GM23338 (cell line): ENCODE measurements at regions not wholly inside any gene's neighbourhood (a gene's known extent, or its start where the extent isn't known, plus 50 kb on each side); places are given as distances from the start of the nearest gene placed in this dataset.

Experiments
- ATAC-seq: fragments of 200-7000 bp; cut with Tn5 transposase; 3 replicates; pipeline ENCODE4 v1.9.1; 2020
- DNase-seq: peaks from one replicate; pipeline ENCODE4 v3.0.0-alpha.2; 2015; ENCODE audit warnings: low spot score
- H2AFZ ChIP-seq: fragments of 200-600 bp; sonication (generic); 2 replicates; pipeline ENCODE4 v1.8.0; 2016; ENCODE audit warnings: antibody characterized with exemption, mild to moderate bottlenecking, moderate library complexity
- H3F3A ChIP-seq: fragments of 200-600 bp; sonication (generic); replicated peaks from 2 replicates; pipeline ENCODE4 v1.8.0; 2017; ENCODE audit warnings: antibody characterized with exemption, mixed run types, low read depth
- H3K27ac ChIP-seq: fragments of 200-600 bp; sonication (generic); 2 replicates; pipeline ENCODE4 v1.6.1; 2016; ENCODE audit warnings: low read depth
- H3K27me3 ChIP-seq: fragments of 200-600 bp; sonication (generic); 2 replicates; pipeline ENCODE4 v1.8.0; 2016; ENCODE audit warnings: mild to moderate bottlenecking, mixed run types, moderate library complexity; ENCODE audit not compliant: insufficient read depth
- H3K36me3 ChIP-seq: fragments of 200-600 bp; sonication (generic); 2 replicates; pipeline ENCODE4 v1.8.0; 2016; ENCODE audit warnings: mild to moderate bottlenecking; ENCODE audit not compliant: insufficient read depth
- H3K4me1 ChIP-seq: fragments of 200-600 bp; sonication (generic); 2 replicates; pipeline ENCODE4 v1.8.0; 2016; ENCODE audit warnings: mild to moderate bottlenecking, moderate library complexity; ENCODE audit not compliant: insufficient read depth
- H3K4me2 ChIP-seq: fragments of 200-600 bp; sonication (generic); 2 replicates; pipeline ENCODE4 v1.7.1; 2017; ENCODE audit warnings: mixed run types
- H3K4me3 ChIP-seq: fragments of 200-600 bp; sonication (generic); 2 replicates; pipeline ENCODE4 v1.6.1; 2016; ENCODE audit warnings: mixed run types
- H3K79me2 ChIP-seq: fragments of 200-600 bp; sonication (generic); replicated peaks from 2 replicates; pipeline ENCODE4 v1.8.0; 2017; ENCODE audit warnings: mild to moderate bottlenecking; ENCODE audit not compliant: insufficient read depth
- H3K9me2 ChIP-seq: fragments of 200-600 bp; sonication (generic); 2 replicates; pipeline ENCODE4 v1.8.0; 2017; ENCODE audit not compliant: insufficient read depth
- H4K20me1 ChIP-seq: fragments of 200-600 bp; sonication (generic); replicated peaks from 2 replicates; pipeline ENCODE4 v1.8.0; 2017; ENCODE audit warnings: mild to moderate bottlenecking; ENCODE audit not compliant: insufficient read depth
- H3K27ac Mint-ChIP-seq: 2 replicates; pipeline ENCODE4 v1.8.0; 2020; ENCODE audit warnings: inconsistent platforms, mild to moderate bottlenecking, moderate library complexity, mixed read lengths
- H3K27me3 Mint-ChIP-seq: 3 replicates; pipeline ENCODE4 v1.8.0; 2022; ENCODE audit warnings: low read depth, mild to moderate bottlenecking, moderate library complexity, mixed read lengths, inconsistent platforms; ENCODE audit not compliant: insufficient read depth, poor library complexity
- H3K36me3 Mint-ChIP-seq: 3 replicates; pipeline ENCODE4 v1.8.0; 2021; ENCODE audit warnings: low read depth, mild to moderate bottlenecking, inconsistent platforms, moderate library complexity, mixed read lengths
- H3K4me1 Mint-ChIP-seq: 3 replicates; pipeline ENCODE4 v1.8.0; 2020; ENCODE audit warnings: mild to moderate bottlenecking, inconsistent platforms, mixed read lengths
- H3K4me3 Mint-ChIP-seq: 3 replicates; pipeline ENCODE4 v1.8.0; 2021; ENCODE audit warnings: moderate library complexity, mild to moderate bottlenecking, inconsistent platforms, mixed read lengths
- H3K9me3 Mint-ChIP-seq: 3 replicates; pipeline ENCODE4 v1.8.0; 2020; ENCODE audit warnings: moderate library complexity, mild to moderate bottlenecking, inconsistent platforms, mixed read lengths
- CREB1 ChIP-seq: fragments of 250-450 bp; sonication (Bioruptor Pico); IDR thresholded peaks from 2 replicates; pipeline ENCODE4 v1.5.0; 2020; ENCODE audit warnings: low read depth, mild to moderate bottlenecking, moderate library complexity
- EZH2phosphoT487 ChIP-seq: fragments of 200-600 bp; sonication (generic); IDR thresholded peaks from one replicate; pipeline ENCODE4 v1.8.1; 2018; ENCODE audit warnings: antibody characterized with exemption; ENCODE audit not compliant: unreplicated experiment
- JUNB ChIP-seq: IDR thresholded peaks from one replicate; pipeline ENCODE4 v1.6.1; 2016; ENCODE audit warnings: antibody characterized with exemption; ENCODE audit not compliant: unreplicated experiment
- NANOG ChIP-seq: IDR thresholded peaks from 2 replicates; pipeline ENCODE4 v1.6.1; 2016; ENCODE audit warnings: antibody characterized with exemption, borderline replicate concordance
- STAT1 ChIP-seq: IDR thresholded peaks from one replicate; pipeline ENCODE4 v1.6.1; 2016; ENCODE audit warnings: antibody characterized with exemption; ENCODE audit not compliant: unreplicated experiment
- ZNF114 ChIP-seq: fragments of 250-450 bp; sonication (Bioruptor Pico); IDR thresholded peaks from 2 replicates; pipeline ENCODE4 v1.5.0; 2020; ENCODE audit warnings: mild to moderate bottlenecking, moderate library complexity
- TF ChIP-seq, protein P1 (sequence below): IDR thresholded peaks from one replicate; pipeline ENCODE4 v1.6.1; 2018; ENCODE audit warnings: antibody characterized with exemption; ENCODE audit not compliant: unreplicated experiment
- TF ChIP-seq, protein P2 (sequence below), 2 experiments: fragments of 200-600 bp in 1 of 2; sonication (generic) in 1 of 2; conservative IDR thresholded peaks; 2 replicates each; pipeline versions ENCODE4 v1.5.1 to v1.6.1; 2016 to 2017; ENCODE audit warnings: antibody characterized with exemption in 2 of 2, low read depth in 2 of 2, mild to moderate bottlenecking in 2 of 2, moderate library complexity in 1 of 2
- TF ChIP-seq, protein P3 (sequence below): IDR thresholded peaks from 2 replicates; pipeline ENCODE4 v1.6.1; 2016; ENCODE audit warnings: antibody characterized with exemption

DNA sequence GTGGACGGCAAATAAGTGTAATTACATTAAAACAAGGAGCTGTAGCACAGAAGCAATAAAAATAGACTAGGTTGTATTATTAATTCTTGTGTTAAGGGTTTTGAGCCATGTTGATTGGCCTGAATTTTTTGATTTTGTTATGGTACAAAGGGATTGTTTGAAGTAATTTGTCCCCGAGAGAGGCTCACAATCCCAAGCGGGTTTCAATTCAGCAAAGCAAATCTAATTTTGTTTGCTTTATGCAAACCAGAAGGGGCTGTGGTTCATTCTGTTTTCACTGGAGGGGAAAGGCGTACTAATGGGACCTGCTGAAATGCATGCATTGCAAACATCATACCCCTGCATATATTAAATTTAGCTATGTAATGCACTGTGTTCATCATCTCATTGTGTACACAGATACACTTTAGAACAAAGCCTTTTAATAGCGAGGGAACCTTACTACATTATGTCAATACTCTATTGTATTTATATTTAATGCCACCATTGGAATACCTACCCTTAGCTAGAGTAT, 379.5 kb upstream of the POU3F2 start (continued):
- TF ChIP-seq, protein P1, sequence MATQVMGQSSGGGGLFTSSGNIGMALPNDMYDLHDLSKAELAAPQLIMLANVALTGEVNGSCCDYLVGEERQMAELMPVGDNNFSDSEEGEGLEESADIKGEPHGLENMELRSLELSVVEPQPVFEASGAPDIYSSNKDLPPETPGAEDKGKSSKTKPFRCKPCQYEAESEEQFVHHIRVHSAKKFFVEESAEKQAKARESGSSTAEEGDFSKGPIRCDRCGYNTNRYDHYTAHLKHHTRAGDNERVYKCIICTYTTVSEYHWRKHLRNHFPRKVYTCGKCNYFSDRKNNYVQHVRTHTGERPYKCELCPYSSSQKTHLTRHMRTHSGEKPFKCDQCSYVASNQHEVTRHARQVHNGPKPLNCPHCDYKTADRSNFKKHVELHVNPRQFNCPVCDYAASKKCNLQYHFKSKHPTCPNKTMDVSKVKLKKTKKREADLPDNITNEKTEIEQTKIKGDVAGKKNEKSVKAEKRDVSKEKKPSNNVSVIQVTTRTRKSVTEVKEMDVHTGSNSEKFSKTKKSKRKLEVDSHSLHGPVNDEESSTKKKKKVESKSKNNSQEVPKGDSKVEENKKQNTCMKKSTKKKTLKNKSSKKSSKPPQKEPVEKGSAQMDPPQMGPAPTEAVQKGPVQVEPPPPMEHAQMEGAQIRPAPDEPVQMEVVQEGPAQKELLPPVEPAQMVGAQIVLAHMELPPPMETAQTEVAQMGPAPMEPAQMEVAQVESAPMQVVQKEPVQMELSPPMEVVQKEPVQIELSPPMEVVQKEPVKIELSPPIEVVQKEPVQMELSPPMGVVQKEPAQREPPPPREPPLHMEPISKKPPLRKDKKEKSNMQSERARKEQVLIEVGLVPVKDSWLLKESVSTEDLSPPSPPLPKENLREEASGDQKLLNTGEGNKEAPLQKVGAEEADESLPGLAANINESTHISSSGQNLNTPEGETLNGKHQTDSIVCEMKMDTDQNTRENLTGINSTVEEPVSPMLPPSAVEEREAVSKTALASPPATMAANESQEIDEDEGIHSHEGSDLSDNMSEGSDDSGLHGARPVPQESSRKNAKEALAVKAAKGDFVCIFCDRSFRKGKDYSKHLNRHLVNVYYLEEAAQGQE: no peak
- no peak for TF ChIP-seq ZNF114 (CRISPR knock-in tag)

DNA sequence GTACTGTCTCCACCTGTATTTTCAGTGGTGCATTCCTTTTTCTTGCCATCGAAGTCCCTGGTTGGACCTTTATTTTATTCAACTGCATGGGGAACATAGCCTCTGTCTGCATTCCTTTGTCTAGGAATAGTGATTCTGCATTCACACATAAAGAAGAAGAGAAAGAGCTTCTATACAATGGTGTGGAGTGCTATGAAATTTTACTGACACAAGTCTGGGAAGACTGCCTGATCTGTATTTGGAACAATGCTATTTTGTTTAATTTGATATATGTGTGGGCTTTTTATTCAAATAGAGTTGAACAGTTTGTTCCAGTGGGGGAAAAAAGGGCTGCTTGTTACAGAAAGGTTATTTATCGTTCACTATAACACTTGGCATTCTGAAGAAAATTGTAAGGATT, 375.7 kb upstream of the POU3F2 start:
- Histone ChIP-seq H3F3A (no peaks in the 10 kb centered on the region), H4K20me1 (no peaks in the 10 kb centered on the region), H3K4me3 (no peak overlapping the region), H3K4me2 (no peak overlapping the region), H3K27me3 (no peaks in the 10 kb centered on the region), H2AFZ (no peak overlapping the region), H3K9me2 (no peaks in the 10 kb centered on the region), H3K79me2 (no peaks in the 10 kb centered on the region), H3K36me3 (no peaks in the 10 kb centered on the region), H3K27ac (no peak overlapping the region), H3K4me1 (no peaks in the 10 kb centered on the region)
- H3K9me3 Mint-ChIP-seq: no peaks in the 10 kb centered on the region
- H3K36me3 Mint-ChIP-seq: no peaks in the 10 kb centered on the region
- no peak overlapping the region for H3K4me3 Mint-ChIP-seq
- DNase-seq (no peak), ATAC-seq (no peak)
- H3K27ac Mint-ChIP-seq: no peak overlapping the region
- H3K27me3 Mint-ChIP-seq: no peaks in the 10 kb centered on the region
- H3K4me1 Mint-ChIP-seq: peaks cover 4% of the 10 kb centered on the region; the same call in 1 of the 3 replicates
- TF ChIP-seq, protein P1: no peak
- TF ChIP-seq EZH2phosphoT487 (no peak), CREB1 (CRISPR knock-in tag) (no peak), NANOG (no peak), JUNB (no peak), STAT1 (no peak), ZNF114 (CRISPR knock-in tag) (no peak)
- TF ChIP-seq, protein P2, sequence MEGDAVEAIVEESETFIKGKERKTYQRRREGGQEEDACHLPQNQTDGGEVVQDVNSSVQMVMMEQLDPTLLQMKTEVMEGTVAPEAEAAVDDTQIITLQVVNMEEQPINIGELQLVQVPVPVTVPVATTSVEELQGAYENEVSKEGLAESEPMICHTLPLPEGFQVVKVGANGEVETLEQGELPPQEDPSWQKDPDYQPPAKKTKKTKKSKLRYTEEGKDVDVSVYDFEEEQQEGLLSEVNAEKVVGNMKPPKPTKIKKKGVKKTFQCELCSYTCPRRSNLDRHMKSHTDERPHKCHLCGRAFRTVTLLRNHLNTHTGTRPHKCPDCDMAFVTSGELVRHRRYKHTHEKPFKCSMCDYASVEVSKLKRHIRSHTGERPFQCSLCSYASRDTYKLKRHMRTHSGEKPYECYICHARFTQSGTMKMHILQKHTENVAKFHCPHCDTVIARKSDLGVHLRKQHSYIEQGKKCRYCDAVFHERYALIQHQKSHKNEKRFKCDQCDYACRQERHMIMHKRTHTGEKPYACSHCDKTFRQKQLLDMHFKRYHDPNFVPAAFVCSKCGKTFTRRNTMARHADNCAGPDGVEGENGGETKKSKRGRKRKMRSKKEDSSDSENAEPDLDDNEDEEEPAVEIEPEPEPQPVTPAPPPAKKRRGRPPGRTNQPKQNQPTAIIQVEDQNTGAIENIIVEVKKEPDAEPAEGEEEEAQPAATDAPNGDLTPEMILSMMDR (conservative IDR thresholded peaks at IDR 0.05; ENCODE audit: low read depth in 2 of 2): no peak
- TF ChIP-seq, protein P3, sequence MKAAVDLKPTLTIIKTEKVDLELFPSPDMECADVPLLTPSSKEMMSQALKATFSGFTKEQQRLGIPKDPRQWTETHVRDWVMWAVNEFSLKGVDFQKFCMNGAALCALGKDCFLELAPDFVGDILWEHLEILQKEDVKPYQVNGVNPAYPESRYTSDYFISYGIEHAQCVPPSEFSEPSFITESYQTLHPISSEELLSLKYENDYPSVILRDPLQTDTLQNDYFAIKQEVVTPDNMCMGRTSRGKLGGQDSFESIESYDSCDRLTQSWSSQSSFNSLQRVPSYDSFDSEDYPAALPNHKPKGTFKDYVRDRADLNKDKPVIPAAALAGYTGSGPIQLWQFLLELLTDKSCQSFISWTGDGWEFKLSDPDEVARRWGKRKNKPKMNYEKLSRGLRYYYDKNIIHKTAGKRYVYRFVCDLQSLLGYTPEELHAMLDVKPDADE: no peak
